GM12878 (cell line): ENCODE measurements at regions not wholly inside any gene's neighbourhood (a gene's known extent, or its start where the extent isn't known, plus 50 kb on each side); places are given as distances from the start of the nearest gene placed in this dataset.

ENCODE experiments used
- ATAC-seq: fragments of 200-7000 bp; cut with Tn5 transposase; 3 replicates; pipeline ENCODE4 v1.9.1; 2020; ENCODE audit warnings: mild to moderate bottlenecking, moderate library complexity
- BruUV-seq: library from RNA; stranded (reverse); fragments of 400-500 nt; replicated peaks from 2 replicates; lab custom pipeline; 2021; lab: Mats Ljungman, UMichigan
- CTCF ChIA-PET: fragments of 300-600 bp; sonication (Branson Sonifier 250); formaldehyde crosslinking; extraction: SDS; loops from one replicate; lab custom pipeline; 2021; ENCODE audit warnings: inconsistent platforms; lab: Yijun Ruan, JAX
- POLR2A ChIA-PET: fragments of 350-600 bp; formaldehyde crosslinking; extraction: SDS; loops from one replicate; lab custom pipeline; 2021; ENCODE audit warnings: inconsistent platforms; lab: Charles Lee
- RAD21 ChIA-PET: fragments of 300-600 bp; sonication (Branson Sonifier 250); formaldehyde crosslinking; loops from one replicate; lab custom pipeline; 2023; ENCODE audit warnings: antibody characterized with exemption; ENCODE audit not compliant: unreplicated experiment; lab: Charles Lee
- SMC1A ChIA-PET: fragments of 300-600 bp; sonication (Branson Sonifier 250); formaldehyde crosslinking; loops from one replicate; lab custom pipeline; 2023; ENCODE audit not compliant: unreplicated experiment, uncharacterized antibody; lab: Charles Lee
- DNase-seq: peaks from one replicate; pipeline ENCODE4 v3.0.0-alpha.2; 2011; ENCODE audit warnings: low read depth, low spot score
- FAIRE-seq: peaks from 3 replicates; lab custom pipeline; 2011; peaks lifted over from hg19 to GRCh38; lab: Jason Lieb, UNC
- H2AFZ ChIP-seq: 2 replicates; pipeline ENCODE4 v1.6.0; 2011; ENCODE audit warnings: low read depth, low read length, control low read depth; ENCODE audit not compliant: control insufficient read depth
- H3K27ac ChIP-seq: 2 replicates; pipeline ENCODE4 v1.5.1; 2011; ENCODE audit warnings: control low read depth; ENCODE audit not compliant: control insufficient read depth, insufficient read depth
- H3K27me3 ChIP-seq, 2 experiments: replicated peaks in 1 of 2; 2 replicates each; pipeline versions ENCODE4 v1.6.0 to v1.6.1; 2011; ENCODE audit warnings: low read length in 1 of 2; ENCODE audit not compliant: control insufficient read depth in 2 of 2, insufficient read depth in 2 of 2
- H3K36me3 ChIP-seq, 2 experiments: 2 replicates each; pipeline ENCODE4 v1.5.1; 2011; ENCODE audit warnings: low read length in 1 of 2; ENCODE audit not compliant: control insufficient read depth in 2 of 2, insufficient read depth in 2 of 2
- H3K4me1 ChIP-seq: 2 replicates; pipeline ENCODE4 v1.6.1; 2011; ENCODE audit warnings: mild to moderate bottlenecking, low read length, moderate library complexity, mixed read lengths; ENCODE audit not compliant: control insufficient read depth, insufficient read depth
- H3K4me2 ChIP-seq: 2 replicates; pipeline ENCODE4 v1.6.0; 2011; ENCODE audit warnings: control low read depth; ENCODE audit not compliant: control insufficient read depth, insufficient read depth
- H3K4me3 ChIP-seq: fragments of 200-600 bp; sonication (generic); 2 replicates; pipeline ENCODE4 v1.5.1; 2016
- H3K79me2 ChIP-seq: 2 replicates; pipeline ENCODE4 v1.6.0; 2011; ENCODE audit warnings: low read length; ENCODE audit not compliant: control insufficient read depth, insufficient read depth
- H3K9ac ChIP-seq: 2 replicates; pipeline ENCODE4 v1.8.0; 2011; ENCODE audit warnings: low read length, control low read depth, mixed read lengths; ENCODE audit not compliant: control insufficient read depth, insufficient read depth
- H3K9me3 ChIP-seq: replicated peaks from 3 replicates; pipeline ENCODE4 v1.5.1; 2011; ENCODE audit warnings: mild to moderate bottlenecking, low read length; ENCODE audit not compliant: control insufficient read depth, insufficient read depth
- H4K20me1 ChIP-seq: 2 replicates; pipeline ENCODE4 v1.6.0; 2011; ENCODE audit not compliant: control insufficient read depth, insufficient read depth
- BRCA1 ChIP-seq: IDR thresholded peaks from 2 replicates; pipeline ENCODE4 v1.6.1; 2011; ENCODE audit warnings: low read depth, low read length, improper control_type of control experiment
- ZNF384 ChIP-seq: IDR thresholded peaks from 2 replicates; pipeline ENCODE4 v1.6.1; 2012; ENCODE audit warnings: low read depth, mild to moderate bottlenecking, low read length, improper control_type of control experiment, borderline replicate concordance
- ZZZ3 ChIP-seq: IDR thresholded peaks from 2 replicates; pipeline ENCODE4 v1.6.1; 2011; ENCODE audit warnings: low read depth; ENCODE audit not compliant: control insufficient read depth, insufficient read length
- WGBS: methylation state at CpG from one replicate; pipeline ENCODE4 v1.1.6; 2016; ENCODE audit warnings: low lambda C conversion rate; ENCODE audit not compliant: insufficient replicate concordance, insufficient coverage; ENCODE audit errors: missing lambda C conversion rate; 5-methylcytosine and 5-hydroxymethylcytosine counted together
- in situ Hi-C: fragments of 300-500 bp; cut with MboI; formaldehyde crosslinking; loops from 9 replicates; pipeline ENCODE4 v1.14.3; 2018; ENCODE audit warnings: mixed read lengths
- intact Hi-C: fragments of 100-400 bp; cut with micrococcal nuclease; formaldehyde crosslinking; loops from one replicate; pipeline ENCODE4 v1.14.2; 2022; ENCODE audit not compliant: unreplicated experiment
- TF ChIP-seq, protein P1 (sequence below): fragments of 450-650 bp; IDR thresholded peaks from 2 replicates; pipeline ENCODE4 v1.6.1; 2017; ENCODE audit warnings: mild to moderate bottlenecking, moderate library complexity

DNA sequence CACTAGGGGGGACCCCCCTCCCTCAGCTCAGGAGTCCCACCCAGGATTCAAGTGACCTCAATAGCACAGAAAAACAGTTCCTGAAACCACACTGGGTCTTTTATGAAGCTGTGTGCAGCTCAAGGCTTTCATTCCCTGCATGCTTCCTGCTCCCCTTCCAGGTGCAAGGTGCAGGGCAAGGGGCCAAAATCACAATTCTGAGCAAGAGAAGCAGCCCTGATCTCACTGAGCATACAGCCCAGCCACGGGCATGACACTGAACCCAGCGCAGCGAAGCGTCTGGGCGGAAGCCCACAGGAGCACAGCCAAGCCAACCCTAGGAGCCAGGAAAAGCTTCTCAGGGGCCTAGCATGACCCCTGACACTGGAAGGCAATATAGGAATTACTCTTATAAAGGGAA is 62.9 kb downstream of the IRX2 start:
- no peak overlapping the region for H3K27ac ChIP-seq
- H3K4me3 ChIP-seq: no peak overlapping the region
- in situ Hi-C loops: no loop called here
- ATAC-seq (no peak), DNase-seq (no peak), FAIRE-seq (no peak)
- H2AFZ ChIP-seq: no peak overlapping the region
- CTCF ChIA-PET: no interaction called here
- TF ChIP-seq ZZZ3 (no peak), BRCA1 (no peak), ZNF384 (no peak)
- TF ChIP-seq, protein P1, sequence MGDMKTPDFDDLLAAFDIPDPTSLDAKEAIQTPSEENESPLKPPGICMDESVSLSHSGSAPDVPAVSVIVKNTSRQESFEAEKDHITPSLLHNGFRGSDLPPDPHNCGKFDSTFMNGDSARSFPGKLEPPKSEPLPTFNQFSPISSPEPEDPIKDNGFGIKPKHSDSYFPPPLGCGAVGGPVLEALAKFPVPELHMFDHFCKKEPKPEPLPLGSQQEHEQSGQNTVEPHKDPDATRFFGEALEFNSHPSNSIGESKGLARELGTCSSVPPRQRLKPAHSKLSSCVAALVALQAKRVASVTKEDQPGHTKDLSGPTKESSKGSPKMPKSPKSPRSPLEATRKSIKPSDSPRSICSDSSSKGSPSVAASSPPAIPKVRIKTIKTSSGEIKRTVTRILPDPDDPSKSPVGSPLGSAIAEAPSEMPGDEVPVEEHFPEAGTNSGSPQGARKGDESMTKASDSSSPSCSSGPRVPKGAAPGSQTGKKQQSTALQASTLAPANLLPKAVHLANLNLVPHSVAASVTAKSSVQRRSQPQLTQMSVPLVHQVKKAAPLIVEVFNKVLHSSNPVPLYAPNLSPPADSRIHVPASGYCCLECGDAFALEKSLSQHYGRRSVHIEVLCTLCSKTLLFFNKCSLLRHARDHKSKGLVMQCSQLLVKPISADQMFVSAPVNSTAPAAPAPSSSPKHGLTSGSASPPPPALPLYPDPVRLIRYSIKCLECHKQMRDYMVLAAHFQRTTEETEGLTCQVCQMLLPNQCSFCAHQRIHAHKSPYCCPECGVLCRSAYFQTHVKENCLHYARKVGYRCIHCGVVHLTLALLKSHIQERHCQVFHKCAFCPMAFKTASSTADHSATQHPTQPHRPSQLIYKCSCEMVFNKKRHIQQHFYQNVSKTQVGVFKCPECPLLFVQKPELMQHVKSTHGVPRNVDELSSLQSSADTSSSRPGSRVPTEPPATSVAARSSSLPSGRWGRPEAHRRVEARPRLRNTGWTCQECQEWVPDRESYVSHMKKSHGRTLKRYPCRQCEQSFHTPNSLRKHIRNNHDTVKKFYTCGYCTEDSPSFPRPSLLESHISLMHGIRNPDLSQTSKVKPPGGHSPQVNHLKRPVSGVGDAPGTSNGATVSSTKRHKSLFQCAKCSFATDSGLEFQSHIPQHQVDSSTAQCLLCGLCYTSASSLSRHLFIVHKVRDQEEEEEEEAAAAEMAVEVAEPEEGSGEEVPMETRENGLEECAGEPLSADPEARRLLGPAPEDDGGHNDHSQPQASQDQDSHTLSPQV: no peak
- H3K4me1 ChIP-seq: no peaks in the 10 kb centered on the region
- 80% methylated on average over 5 of the region's 5 CpGs for WGBS
- SMC1A ChIA-PET: no interaction called here
- POLR2A ChIA-PET: no interaction called here
- no peak overlapping the region for H3K9ac ChIP-seq
- no peaks in the 10 kb centered on the region for H4K20me1 ChIP-seq
- no peaks in the 10 kb centered on the region for H3K27me3 ChIP-seq
- H3K9me3 ChIP-seq: no peaks in the 10 kb centered on the region; the same call in 2 of the 3 replicates
- no peaks in the 10 kb centered on the region for H3K79me2 ChIP-seq
- intact Hi-C loops: no loop called here
- no peak overlapping the region for H3K4me2 ChIP-seq
- RAD21 ChIA-PET: no interaction called here
- BruUV-seq: no TSS peak
- H3K36me3 ChIP-seq: no peaks in the 10 kb centered on the region
